B cell (primary cell): ENCODE measurements at regions not wholly inside any gene's neighbourhood (a gene's known extent, or its start where the extent isn't known, plus 50 kb on each side); places are given as distances from the start of the nearest gene placed in this dataset.

ENCODE experiments used
- ATAC-seq: fragments of 200-7000 bp; cut with Tn5 transposase; one replicate; pipeline ENCODE4 v1.10.0; 2021; ENCODE audit warnings: low read depth, mild to moderate bottlenecking, moderate number of reproducible peaks, moderate library complexity
- CTCF ChIA-PET: fragments of 350-600 bp; sonication (Branson Sonifier 250); formaldehyde crosslinking; loops from one replicate; lab custom pipeline; 2021; ENCODE audit warnings: antibody characterized with exemption, inconsistent platforms; lab: Charles Lee
- POLR2A ChIA-PET: fragments of 350-600 bp; sonication (Branson Sonifier 250); formaldehyde crosslinking; loops from one replicate; lab custom pipeline; 2021; ENCODE audit warnings: antibody characterized with exemption; lab: Charles Lee
- DNase-seq: peaks from one replicate; pipeline ENCODE4 v3.0.0; 2013
- H2AFZ ChIP-seq: 2 replicates; pipeline ENCODE4 v1.6.1; 2012; ENCODE audit warnings: mild to moderate bottlenecking, low read depth, low read length; ENCODE audit not compliant: insufficient read depth, poor library complexity, severe bottlenecking
- H3K27ac ChIP-seq, 2 donors: 1 replicate in 1 of 2; 2 replicates in 1 of 2; pipeline ENCODE4 v1.5.1; 2012 to 2013; ENCODE audit warnings: low read length in 2 of 2, mild to moderate bottlenecking in 2 of 2, moderate library complexity in 1 of 2
- H3K27me3 ChIP-seq, 4 experiments: fragments of 200-600 bp in 1 of 4; sonication (generic) in 1 of 4; replicated peaks in 1 of 4; 1 replicate in 2 of 4; 2 replicates in 2 of 4; pipeline versions ENCODE4 v1.6.1 to v1.7.0; 2013 to 2016; ENCODE audit warnings: low read length in 3 of 4, mild to moderate bottlenecking in 2 of 4, mixed read lengths in 1 of 4, moderate library complexity in 1 of 4; ENCODE audit not compliant: insufficient read depth in 4 of 4, control insufficient read depth in 3 of 4; ENCODE audit errors: control extremely low read depth in 1 of 4
- H3K36me3 ChIP-seq, 2 experiments: replicated peaks in 1 of 2; 1 replicate in 1 of 2; 2 replicates in 1 of 2; pipeline versions ENCODE4 v1.6.1 to v1.7.1; 2013; ENCODE audit warnings: low read length in 1 of 2; ENCODE audit not compliant: insufficient read depth in 2 of 2, control insufficient read depth in 1 of 2; ENCODE audit errors: control extremely low read depth in 1 of 2, extremely low read depth in 1 of 2
- H3K4me1 ChIP-seq, 2 donors: fragments of 200-600 bp in 1 of 2; sonication (generic) in 1 of 2; 1 replicate in 1 of 2; 2 replicates in 1 of 2; pipeline versions ENCODE4 v1.5.1 to v1.6.1; 2013 to 2017; ENCODE audit warnings: low read length in 2 of 2; ENCODE audit not compliant: control insufficient read depth in 2 of 2, insufficient read depth in 2 of 2
- H3K4me2 ChIP-seq: replicated peaks from 2 replicates; pipeline ENCODE3; 2012; ENCODE audit warnings: mild to moderate bottlenecking, low read depth, low read length; ENCODE audit not compliant: poor library complexity, severe bottlenecking
- H3K4me3 ChIP-seq, 5 experiments: fragments of 200-600 bp in 1 of 5; sonication (generic) in 1 of 5; 1 replicate in 3 of 5; 2 replicates in 2 of 5; pipeline versions ENCODE4 v1.5.1 to v1.7.0; 2011 to 2016; ENCODE audit warnings: low read length in 4 of 5, mild to moderate bottlenecking in 4 of 5, low read depth in 2 of 5, control low read depth in 1 of 5, moderate library complexity in 1 of 5; ENCODE audit not compliant: insufficient read depth in 1 of 5; ENCODE audit errors: control extremely low read depth in 1 of 5, extremely low read depth in 1 of 5
- H3K79me2 ChIP-seq: fragments of 200-600 bp; sonication (generic); one replicate; pipeline ENCODE4 v1.6.0; 2016; ENCODE audit warnings: low read length; ENCODE audit not compliant: control insufficient read depth, insufficient read depth
- H3K9ac ChIP-seq: fragments of 200-600 bp; sonication (generic); 2 replicates; pipeline ENCODE4 v1.6.1; 2017; ENCODE audit warnings: mild to moderate bottlenecking, low read length, moderate library complexity
- H3K9me3 ChIP-seq, 3 donors: one replicate each; pipeline versions ENCODE4 v1.6.1 to v1.7.1; 2013; ENCODE audit warnings: low read length in 2 of 3; ENCODE audit not compliant: control insufficient read depth in 2 of 3, insufficient read depth in 1 of 3; ENCODE audit errors: control extremely low read depth in 1 of 3
- H4K20me1 ChIP-seq: 2 replicates; pipeline ENCODE4 v1.6.0; 2012; ENCODE audit warnings: mild to moderate bottlenecking, low read length; ENCODE audit not compliant: insufficient read depth, control insufficient read depth, poor library complexity, severe bottlenecking
- H3K27ac Mint-ChIP-seq: one replicate; pipeline ENCODE4 v1.8.0; 2021; ENCODE audit warnings: mixed read lengths
- H3K27me3 Mint-ChIP-seq: one replicate; pipeline ENCODE4 v1.8.0; 2021; ENCODE audit warnings: mixed read lengths
- H3K4me1 Mint-ChIP-seq: one replicate; pipeline ENCODE4 v1.8.0; 2021; ENCODE audit warnings: mixed read lengths
- H3K4me3 Mint-ChIP-seq: one replicate; pipeline ENCODE4 v1.8.0; 2021; ENCODE audit warnings: mixed read lengths
- H3K9me3 Mint-ChIP-seq: one replicate; pipeline ENCODE4 v1.8.0; 2022; ENCODE audit warnings: mixed read lengths; ENCODE audit not compliant: insufficient read depth
- EZH2 ChIP-seq: IDR thresholded peaks from 2 replicates; pipeline ENCODE4 v1.6.1; 2012; ENCODE audit warnings: borderline replicate concordance, low read depth, mild to moderate bottlenecking, moderate library complexity, low read length; ENCODE audit not compliant: insufficient read depth, poor library complexity, severe bottlenecking
- WGBS: methylation state at CpG from one replicate; pipeline ENCODE4 v1.1.5; 2013; ENCODE audit warnings: missing lambda C conversion rate; ENCODE audit not compliant: insufficient coverage; 5-methylcytosine and 5-hydroxymethylcytosine counted together
- intact Hi-C: fragments of 100-400 bp; cut with micrococcal nuclease; formaldehyde crosslinking; loops from one replicate; pipeline ENCODE4 v1.10.0; 2022
- TF ChIP-seq, protein P1 (sequence below): fragments of 200-600 bp; IDR thresholded peaks from one replicate; pipeline ENCODE4 v1.8.0; 2022; ENCODE audit warnings: antibody characterized with exemption, mild to moderate bottlenecking

DNA sequence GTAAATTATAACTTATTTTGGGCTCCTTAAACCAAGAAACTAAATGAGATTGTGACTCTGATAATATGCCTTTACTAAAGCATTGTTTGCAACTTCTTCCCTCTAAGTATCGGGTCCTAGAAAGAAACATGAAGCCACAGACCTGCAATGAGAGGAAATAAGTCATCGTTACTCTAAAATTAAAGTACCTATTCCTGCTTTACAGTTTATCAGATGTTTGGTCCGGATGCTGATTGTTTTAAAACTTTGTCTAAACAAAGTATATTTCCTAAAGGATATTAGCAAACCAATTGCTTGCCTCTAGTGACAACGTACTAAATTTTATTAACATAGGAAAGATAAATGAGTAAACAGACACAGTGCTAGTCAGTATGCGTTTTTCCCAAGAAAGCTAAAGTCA, 216.8 kb downstream of the GJA1 start:
- no peaks in the 10 kb centered on the region for H3K36me3 ChIP-seq

DNA sequence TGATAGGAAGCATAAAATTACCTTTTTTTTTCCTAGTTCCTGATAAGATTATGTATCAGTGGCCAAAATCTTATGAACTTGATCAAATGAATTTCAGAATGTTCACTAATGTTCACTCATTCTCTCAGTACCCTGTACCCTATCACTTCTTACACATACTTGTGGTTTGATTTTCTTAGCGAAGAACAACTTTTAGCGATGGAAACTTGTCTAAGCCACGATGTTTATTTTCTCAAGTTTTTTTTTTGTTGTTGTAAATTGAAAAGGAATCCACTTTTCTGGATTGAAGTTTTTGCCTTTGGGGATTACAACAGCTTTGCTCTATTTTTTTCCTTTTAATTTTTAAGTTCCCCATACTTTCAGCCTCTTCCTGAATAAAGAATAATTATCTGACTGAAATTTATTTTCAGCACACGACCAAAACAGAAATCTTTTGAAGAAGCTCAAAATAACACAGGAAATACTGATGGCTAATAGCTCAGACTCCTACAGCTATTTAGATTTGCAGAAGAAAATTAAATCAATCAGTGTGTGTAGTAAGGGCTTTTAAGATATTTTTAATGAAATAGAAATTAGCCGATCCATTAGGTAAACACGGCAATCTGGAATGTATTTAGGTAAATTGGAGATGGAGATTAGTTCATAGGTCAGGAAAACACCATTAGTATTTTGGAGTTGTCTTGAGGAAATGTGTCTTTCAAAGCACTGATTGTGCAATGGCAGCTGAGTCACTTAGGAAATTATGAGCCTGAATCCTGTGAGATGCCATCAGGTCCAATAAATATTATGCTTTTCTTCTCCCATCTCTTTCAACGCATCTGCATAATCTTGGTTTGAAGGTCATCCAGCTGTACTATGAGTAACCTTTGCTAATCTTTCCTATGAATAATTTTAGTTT, 217.5 kb downstream of the GJA1 start:
- Mint-ChIP-seq H3K27me3 (no peaks in the 10 kb centered on the region), H3K27ac (no peak overlapping the region), H3K9me3 (no peaks in the 10 kb centered on the region), H3K4me3 (no peak overlapping the region), H3K4me1 (no peaks in the 10 kb centered on the region)
- WGBS = 94% methylated on average over 2 of the region's 7 CpGs
- Histone ChIP-seq H3K4me1 (no peaks in the 10 kb centered on the region), H3K27me3 (no peaks in the 10 kb centered on the region), H3K9me3 (peaks cover 0 to 3% (median 0%) of the 10 kb centered on the region in 3 donors), H4K20me1 (no peaks in the 10 kb centered on the region), H3K79me2 (no peaks in the 10 kb centered on the region), H2AFZ (no peak overlapping the region), H3K27ac (no peak overlapping the region), H3K36me3 (no peaks in the 10 kb centered on the region), H3K4me3 (no peak overlapping the region), H3K4me2 (no peak overlapping the region), H3K9ac (no peak overlapping the region)
- ATAC-seq (no peak), DNase-seq (no peak)
- CTCF ChIA-PET = no interaction called here
- no peak for TF ChIP-seq EZH2
- TF ChIP-seq, protein P1, sequence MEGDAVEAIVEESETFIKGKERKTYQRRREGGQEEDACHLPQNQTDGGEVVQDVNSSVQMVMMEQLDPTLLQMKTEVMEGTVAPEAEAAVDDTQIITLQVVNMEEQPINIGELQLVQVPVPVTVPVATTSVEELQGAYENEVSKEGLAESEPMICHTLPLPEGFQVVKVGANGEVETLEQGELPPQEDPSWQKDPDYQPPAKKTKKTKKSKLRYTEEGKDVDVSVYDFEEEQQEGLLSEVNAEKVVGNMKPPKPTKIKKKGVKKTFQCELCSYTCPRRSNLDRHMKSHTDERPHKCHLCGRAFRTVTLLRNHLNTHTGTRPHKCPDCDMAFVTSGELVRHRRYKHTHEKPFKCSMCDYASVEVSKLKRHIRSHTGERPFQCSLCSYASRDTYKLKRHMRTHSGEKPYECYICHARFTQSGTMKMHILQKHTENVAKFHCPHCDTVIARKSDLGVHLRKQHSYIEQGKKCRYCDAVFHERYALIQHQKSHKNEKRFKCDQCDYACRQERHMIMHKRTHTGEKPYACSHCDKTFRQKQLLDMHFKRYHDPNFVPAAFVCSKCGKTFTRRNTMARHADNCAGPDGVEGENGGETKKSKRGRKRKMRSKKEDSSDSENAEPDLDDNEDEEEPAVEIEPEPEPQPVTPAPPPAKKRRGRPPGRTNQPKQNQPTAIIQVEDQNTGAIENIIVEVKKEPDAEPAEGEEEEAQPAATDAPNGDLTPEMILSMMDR = no peak
- POLR2A ChIA-PET = no interaction called here
- intact Hi-C loops = no loop called here

More for the DNA sequence above, 216.8 kb downstream of the GJA1 start:
- no peak overlapping the region for H3K4me3 ChIP-seq
- Mint-ChIP-seq H3K4me1 (no peaks in the 10 kb centered on the region), H3K4me3 (no peak overlapping the region), H3K27me3 (no peaks in the 10 kb centered on the region), H3K27ac (no peak overlapping the region), H3K9me3 (no peaks in the 10 kb centered on the region)
- no peak for ATAC-seq
- no peak overlapping the region for H3K4me2 ChIP-seq
- ChIA-PET CTCF (no interaction called here), POLR2A (no interaction called here)
- H3K79me2 ChIP-seq = no peaks in the 10 kb centered on the region
- peaks cover 0 to 3% (median 0%) of the 10 kb centered on the region in 3 donors for H3K9me3 ChIP-seq
- no peaks in the 10 kb centered on the region for H4K20me1 ChIP-seq
- DNase-seq = no peak
- intact Hi-C loops = no loop called here
- no peak overlapping the region for H3K9ac ChIP-seq
- no peaks in the 10 kb centered on the region for H3K4me1 ChIP-seq
- TF ChIP-seq, protein P1 = no peak
- no peak for TF ChIP-seq EZH2
- H3K27ac ChIP-seq = no peak overlapping the region
- no peaks in the 10 kb centered on the region for H3K27me3 ChIP-seq
- no peak overlapping the region for H2AFZ ChIP-seq
- WGBS = no CpG with 5 or more reads among the region's 5 CpGs
